Mesothelial cell of epicardium (in vitro differentiated cells): ENCODE measurements at regions not wholly inside any gene's neighbourhood (a gene's known extent, or its start where the extent isn't known, plus 50 kb on each side); places are given as distances from the start of the nearest gene placed in this dataset.
A peak's percentile ranks its signal among the peaks of the same experiment; 100 is the strongest.

Experiments used
- DNase-seq, 2 experiments: peaks; one replicate each; pipeline ENCODE4 v3.0.0; 2021; ENCODE audit warnings: low spot score in 2 of 2; ENCODE audit not compliant: unreplicated experiment in 2 of 2
- H3K27ac Mint-ChIP-seq: 2 replicates; pipeline ENCODE4 v1.8.0; 2021; ENCODE audit warnings: mixed read lengths
- H3K27me3 Mint-ChIP-seq: 2 replicates; pipeline ENCODE4 v1.8.0; 2021; ENCODE audit warnings: low read depth, mixed read lengths
- H3K36me3 Mint-ChIP-seq: 2 replicates; pipeline ENCODE4 v1.8.0; 2021; ENCODE audit warnings: mixed read lengths
- H3K4me1 Mint-ChIP-seq: 2 replicates; pipeline ENCODE4 v1.8.0; 2021; ENCODE audit warnings: mixed read lengths
- H3K4me3 Mint-ChIP-seq: 2 replicates; pipeline ENCODE4 v1.8.0; 2021; ENCODE audit warnings: mild to moderate bottlenecking, moderate library complexity, mixed read lengths
- H3K9me3 Mint-ChIP-seq: 2 replicates; pipeline ENCODE4 v1.8.0; 2021; ENCODE audit warnings: mixed read lengths
- TF ChIP-seq, protein P1 (sequence below): fragments of 200-600 bp; sonication (generic); IDR thresholded peaks from one replicate; pipeline ENCODE4 v1.5.0; 2021; ENCODE audit warnings: antibody characterized with exemption; ENCODE audit not compliant: unreplicated experiment

DNA sequence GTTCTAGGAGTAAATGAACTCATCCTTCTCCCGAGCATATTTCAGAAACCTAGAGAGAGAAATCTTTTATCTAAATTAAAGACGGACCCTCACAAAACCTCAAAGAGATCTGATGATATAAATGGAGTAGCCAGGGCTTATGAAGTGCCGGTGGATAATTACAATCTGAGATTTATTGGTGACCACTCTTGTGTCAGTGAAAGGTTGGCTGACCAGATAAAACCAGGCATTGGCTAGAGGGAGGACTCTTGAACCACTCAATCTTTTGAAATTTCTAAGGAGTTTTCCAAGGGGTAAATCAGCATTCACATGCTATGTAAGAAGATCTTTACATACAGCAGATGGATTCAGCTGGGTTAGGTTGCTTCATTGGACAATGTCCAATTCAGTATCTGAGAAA lies 227.3 kb upstream of the MMADHC start:
- Mint-ChIP-seq H3K27me3 (no peaks in the 10 kb centered on the region), H3K36me3 (peaks cover 10% of the 10 kb centered on the region), H3K9me3 (peaks cover 17% of the 10 kb centered on the region), H3K4me3 (no peak overlapping the region), H3K27ac (peak overlapping the region; percentile 58), H3K4me1 (peaks cover 48% of the 10 kb centered on the region)
- DNase-seq, result no peak
- TF ChIP-seq, protein P1, sequence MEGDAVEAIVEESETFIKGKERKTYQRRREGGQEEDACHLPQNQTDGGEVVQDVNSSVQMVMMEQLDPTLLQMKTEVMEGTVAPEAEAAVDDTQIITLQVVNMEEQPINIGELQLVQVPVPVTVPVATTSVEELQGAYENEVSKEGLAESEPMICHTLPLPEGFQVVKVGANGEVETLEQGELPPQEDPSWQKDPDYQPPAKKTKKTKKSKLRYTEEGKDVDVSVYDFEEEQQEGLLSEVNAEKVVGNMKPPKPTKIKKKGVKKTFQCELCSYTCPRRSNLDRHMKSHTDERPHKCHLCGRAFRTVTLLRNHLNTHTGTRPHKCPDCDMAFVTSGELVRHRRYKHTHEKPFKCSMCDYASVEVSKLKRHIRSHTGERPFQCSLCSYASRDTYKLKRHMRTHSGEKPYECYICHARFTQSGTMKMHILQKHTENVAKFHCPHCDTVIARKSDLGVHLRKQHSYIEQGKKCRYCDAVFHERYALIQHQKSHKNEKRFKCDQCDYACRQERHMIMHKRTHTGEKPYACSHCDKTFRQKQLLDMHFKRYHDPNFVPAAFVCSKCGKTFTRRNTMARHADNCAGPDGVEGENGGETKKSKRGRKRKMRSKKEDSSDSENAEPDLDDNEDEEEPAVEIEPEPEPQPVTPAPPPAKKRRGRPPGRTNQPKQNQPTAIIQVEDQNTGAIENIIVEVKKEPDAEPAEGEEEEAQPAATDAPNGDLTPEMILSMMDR, result no peak

DNA sequence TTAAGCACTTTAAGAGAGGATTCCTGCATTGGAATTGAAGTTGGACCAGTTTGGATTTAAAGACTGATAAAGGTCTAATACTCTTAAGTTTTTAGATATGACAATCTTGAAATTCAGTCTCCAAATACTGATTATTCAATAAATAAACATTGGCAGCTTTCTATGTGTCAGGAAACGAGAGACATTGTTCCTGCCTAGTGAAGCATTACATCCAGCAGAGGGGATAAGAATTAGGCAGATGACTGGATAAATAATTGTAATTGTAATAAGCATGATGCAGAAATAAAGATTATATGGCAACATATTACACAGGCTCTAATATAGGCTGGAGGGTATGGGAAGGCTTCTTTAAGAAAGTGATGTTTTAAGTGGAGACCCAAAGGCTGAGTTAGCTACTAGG lies 226.5 kb upstream of the MMADHC start:
- Mint-ChIP-seq H3K4me3 (no peak overlapping the region), H3K9me3 (peaks cover 22% of the 10 kb centered on the region), H3K27ac (peak overlapping the region; percentile 58), H3K4me1 (peaks cover 42% of the 10 kb centered on the region), H3K36me3 (peaks cover 14% of the 10 kb centered on the region), H3K27me3 (no peaks in the 10 kb centered on the region)
- DNase-seq, result no peak
- TF ChIP-seq, protein P1, result no peak

DNA sequence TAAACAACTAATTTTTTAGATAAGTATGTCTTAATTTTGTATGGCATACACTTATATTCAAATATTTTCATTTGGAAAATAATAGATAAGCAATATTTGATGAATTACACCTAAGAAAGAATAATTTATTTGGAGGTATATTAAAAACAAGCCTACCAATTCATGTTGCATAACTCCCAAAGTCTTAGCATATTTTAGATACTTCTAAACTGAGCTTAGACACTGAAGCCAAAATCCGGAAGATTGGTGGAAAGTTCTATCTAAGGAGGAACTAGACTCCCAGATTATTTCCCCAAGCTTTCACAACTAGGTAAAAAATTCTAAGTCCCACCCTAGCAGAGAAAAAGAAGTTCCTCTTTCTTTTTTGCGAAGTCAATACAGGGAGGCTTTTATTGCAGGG lies 221.0 kb upstream of the MMADHC start:
- TF ChIP-seq, protein P1, result no peak
- Mint-ChIP-seq H3K36me3 (peaks cover 14% of the 10 kb centered on the region), H3K4me3 (no peak overlapping the region), H3K27me3 (no peaks in the 10 kb centered on the region), H3K27ac (no peak overlapping the region), H3K4me1 (peaks cover 23% of the 10 kb centered on the region), H3K9me3 (peaks cover 22% of the 10 kb centered on the region)
- no peak for DNase-seq

DNA sequence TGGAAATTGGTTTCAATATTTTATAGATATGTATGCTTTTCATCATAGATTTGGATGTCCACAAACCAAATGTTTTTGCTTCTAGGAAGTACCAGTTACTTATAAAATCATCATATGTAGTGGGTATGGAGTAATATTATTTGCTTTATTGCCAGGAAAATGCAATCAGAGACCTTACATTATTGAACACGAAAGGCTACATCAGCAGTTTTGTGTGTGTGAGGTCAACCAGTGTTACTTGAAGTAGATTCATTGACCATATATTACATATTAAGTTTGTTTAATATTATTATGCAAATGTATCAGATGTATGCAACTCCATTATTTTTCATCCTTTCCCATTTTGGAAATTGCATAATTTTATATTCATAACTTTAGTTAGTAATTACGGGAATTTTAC lies 219.1 kb upstream of the MMADHC start:
- Mint-ChIP-seq H3K36me3 (peaks cover 7% of the 10 kb centered on the region), H3K27me3 (no peaks in the 10 kb centered on the region), H3K27ac (no peak overlapping the region), H3K4me3 (no peak overlapping the region), H3K9me3 (peaks cover 12% of the 10 kb centered on the region), H3K4me1 (peaks cover 21% of the 10 kb centered on the region)
- no peak for DNase-seq
- TF ChIP-seq, protein P1, result no peak

DNA sequence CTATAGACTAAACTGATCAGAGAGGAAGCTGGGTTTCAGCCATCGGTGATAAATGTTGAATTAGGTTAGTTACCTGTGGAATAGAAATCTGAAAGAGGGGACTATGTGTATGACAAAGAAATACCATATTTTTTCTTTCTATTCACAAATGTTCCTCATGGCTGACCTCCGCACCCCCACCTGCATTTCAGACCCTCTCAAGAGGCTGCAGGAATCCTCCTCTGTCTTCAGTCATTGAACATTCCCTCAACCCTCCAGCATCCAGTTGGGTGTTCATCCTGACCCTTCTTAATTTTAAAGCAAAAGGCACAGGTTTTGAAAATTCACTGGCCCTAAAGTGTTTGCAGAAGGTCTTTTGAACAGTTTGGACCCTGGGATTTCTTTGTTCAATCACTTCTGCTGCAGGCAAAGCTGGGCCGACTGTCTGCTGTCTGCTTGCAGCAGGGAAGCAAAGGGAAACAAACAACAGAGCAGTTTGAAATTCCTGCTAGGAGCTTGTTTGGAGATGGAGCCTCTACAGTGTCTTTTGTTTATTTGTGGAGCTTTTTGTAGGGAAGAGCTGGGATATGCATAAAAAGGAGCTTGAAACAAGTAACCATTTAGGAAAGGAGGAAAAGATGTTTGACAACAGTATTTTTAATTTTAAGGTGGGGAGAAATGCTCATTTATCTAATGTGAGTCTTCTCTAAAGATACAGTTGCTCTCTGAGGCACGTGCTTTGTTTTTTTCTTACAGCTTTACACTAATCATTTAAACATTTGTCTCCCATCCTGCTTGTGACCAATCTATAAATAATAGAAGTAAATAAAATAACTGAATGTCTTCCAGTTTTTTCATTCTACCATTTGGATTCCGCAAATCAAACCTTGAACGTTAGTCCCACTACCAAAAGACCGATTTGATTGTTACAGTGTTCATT lies 213.3 kb upstream of the MMADHC start:
- Mint-ChIP-seq H3K4me3 (no peak overlapping the region), H3K9me3 (no peaks in the 10 kb centered on the region), H3K27ac (no peak overlapping the region), H3K36me3 (no peaks in the 10 kb centered on the region), H3K4me1 (peaks cover 31% of the 10 kb centered on the region), H3K27me3 (no peaks in the 10 kb centered on the region)
- TF ChIP-seq, protein P1, result no peak
- DNase-seq, result no peak
